ENCODE measurements at regions not wholly inside any gene's neighbourhood (a gene's known extent, or its start where the extent isn't known, plus 50 kb on each side); places are given as distances from the start of the nearest gene placed in this dataset.

GRCh38 chr7:124323597-124323996 is 290.7 kb upstream of the TMEM229A start:
- TF ChIP-seq POLR2A (IDR thresholded peaks at IDR 0.05) (no peak), EP300 (IDR thresholded peaks at IDR 0.05) (no peak), POLR2AphosphoS5 (IDR thresholded peaks at IDR 0.05) (no peak)
- TF ChIP-seq, protein P1, sequence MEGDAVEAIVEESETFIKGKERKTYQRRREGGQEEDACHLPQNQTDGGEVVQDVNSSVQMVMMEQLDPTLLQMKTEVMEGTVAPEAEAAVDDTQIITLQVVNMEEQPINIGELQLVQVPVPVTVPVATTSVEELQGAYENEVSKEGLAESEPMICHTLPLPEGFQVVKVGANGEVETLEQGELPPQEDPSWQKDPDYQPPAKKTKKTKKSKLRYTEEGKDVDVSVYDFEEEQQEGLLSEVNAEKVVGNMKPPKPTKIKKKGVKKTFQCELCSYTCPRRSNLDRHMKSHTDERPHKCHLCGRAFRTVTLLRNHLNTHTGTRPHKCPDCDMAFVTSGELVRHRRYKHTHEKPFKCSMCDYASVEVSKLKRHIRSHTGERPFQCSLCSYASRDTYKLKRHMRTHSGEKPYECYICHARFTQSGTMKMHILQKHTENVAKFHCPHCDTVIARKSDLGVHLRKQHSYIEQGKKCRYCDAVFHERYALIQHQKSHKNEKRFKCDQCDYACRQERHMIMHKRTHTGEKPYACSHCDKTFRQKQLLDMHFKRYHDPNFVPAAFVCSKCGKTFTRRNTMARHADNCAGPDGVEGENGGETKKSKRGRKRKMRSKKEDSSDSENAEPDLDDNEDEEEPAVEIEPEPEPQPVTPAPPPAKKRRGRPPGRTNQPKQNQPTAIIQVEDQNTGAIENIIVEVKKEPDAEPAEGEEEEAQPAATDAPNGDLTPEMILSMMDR (IDR thresholded peaks at IDR 0.05), result no peak
- H3K4me3 ChIP-seq, result no peak overlapping the region
- H3K36me3 ChIP-seq, result no peaks in the 10 kb centered on the region
- no peaks in the 10 kb centered on the region for H3K27me3 ChIP-seq
- ATAC-seq, result no peak
- no peaks in the 10 kb centered on the region for H3K9me3 ChIP-seq
- H3K4me1 ChIP-seq, result no peaks in the 10 kb centered on the region
- 44 to 86% methylated on average over 1 of the region's 1 CpG for WGBS, 2 donors (ENCODE audit: low coverage in 1 of 2)
- H3K27ac ChIP-seq, result no peak overlapping the region

GRCh38 chr7:124322561-124322960 is 289.7 kb upstream of the TMEM229A start:
- 44 to 62% methylated on average over 1 of the region's 1 CpG for WGBS, 2 donors (ENCODE audit: low coverage in 1 of 2)
- Histone ChIP-seq H3K4me3 (no peak overlapping the region), H3K27me3 (no peaks in the 10 kb centered on the region), H3K36me3 (no peaks in the 10 kb centered on the region), H3K27ac (no peak overlapping the region), H3K4me1 (no peaks in the 10 kb centered on the region), H3K9me3 (no peaks in the 10 kb centered on the region)
- no peak for ATAC-seq
- TF ChIP-seq POLR2A (IDR thresholded peaks at IDR 0.05) (no peak), EP300 (IDR thresholded peaks at IDR 0.05) (no peak), POLR2AphosphoS5 (IDR thresholded peaks at IDR 0.05) (no peak)
- TF ChIP-seq, protein P1 (IDR thresholded peaks at IDR 0.05), result no peak

GRCh38 chr7:124318721-124319450 is 286.0 kb upstream of the TMEM229A start:
- Histone ChIP-seq H3K27me3 (no peaks in the 10 kb centered on the region), H3K4me3 (no peak overlapping the region), H3K27ac (no peak overlapping the region), H3K9me3 (no peaks in the 10 kb centered on the region), H3K4me1 (no peaks in the 10 kb centered on the region), H3K36me3 (no peaks in the 10 kb centered on the region)
- 49 to 51% methylated on average over 5 of the region's 5 CpGs for WGBS, 2 donors (ENCODE audit: low coverage in 1 of 2)
- no peak for ATAC-seq
- TF ChIP-seq POLR2AphosphoS5 (IDR thresholded peaks at IDR 0.05), result no peak
- TF ChIP-seq EP300 (IDR thresholded peaks at IDR 0.05), result no peak
- TF ChIP-seq, protein P1 (IDR thresholded peaks at IDR 0.05), result no peak
- no peak for TF ChIP-seq POLR2A (IDR thresholded peaks at IDR 0.05)

DNA sequence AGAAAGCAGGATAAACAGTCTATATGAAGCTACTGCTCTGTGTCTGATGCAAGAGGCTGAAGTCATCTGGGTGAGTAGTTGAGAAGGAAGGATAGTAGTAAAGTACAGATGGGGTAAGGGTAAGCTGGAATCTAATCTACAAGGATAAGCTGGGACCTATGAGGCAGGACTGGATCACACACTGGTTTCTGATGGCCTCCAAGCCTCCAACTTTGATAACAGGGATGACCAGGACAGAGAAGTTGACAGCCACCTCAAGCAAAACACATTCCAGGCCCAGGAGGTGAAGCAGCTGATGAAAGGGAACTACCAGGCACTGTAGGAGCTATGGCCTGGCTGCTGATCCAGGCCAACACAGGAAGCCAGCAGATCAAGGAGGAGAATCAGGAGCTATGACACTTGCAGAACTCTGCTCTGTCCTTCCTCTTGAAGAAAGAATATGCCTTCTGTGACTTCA is 278.1 kb upstream of the TMEM229A start:
- no peak for ATAC-seq
- Histone ChIP-seq H3K4me1 (no peaks in the 10 kb centered on the region), H3K27ac (no peak overlapping the region), H3K9me3 (no peaks in the 10 kb centered on the region), H3K4me3 (no peak overlapping the region), H3K27me3 (no peaks in the 10 kb centered on the region), H3K36me3 (no peaks in the 10 kb centered on the region)
- TF ChIP-seq, protein P1 (IDR thresholded peaks at IDR 0.05), result no peak
- TF ChIP-seq POLR2A (IDR thresholded peaks at IDR 0.05) (no peak), POLR2AphosphoS5 (IDR thresholded peaks at IDR 0.05) (no peak), EP300 (IDR thresholded peaks at IDR 0.05) (no peak)

DNA sequence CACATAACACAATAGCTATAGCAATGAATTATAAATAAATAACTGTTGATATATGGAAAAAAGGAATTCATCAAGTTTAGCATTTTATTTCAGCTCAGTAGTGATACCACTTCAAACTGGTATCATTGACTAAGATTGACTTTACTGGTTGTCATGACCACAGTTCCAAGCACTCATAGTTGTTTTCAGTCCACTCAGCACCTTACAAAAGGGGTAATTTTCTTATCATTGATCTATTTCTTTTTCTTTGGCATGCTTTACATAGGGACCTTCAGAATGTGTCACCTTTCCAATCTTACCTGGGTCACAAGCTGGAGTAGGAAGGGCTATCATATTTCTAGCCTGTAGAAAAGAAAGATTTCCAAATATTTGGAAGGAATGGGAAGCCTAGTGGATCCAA is 275.5 kb upstream of the TMEM229A start:
- no peak for ATAC-seq
- Histone ChIP-seq H3K36me3 (no peaks in the 10 kb centered on the region), H3K27me3 (no peaks in the 10 kb centered on the region), H3K9me3 (no peaks in the 10 kb centered on the region), H3K4me3 (no peak overlapping the region), H3K27ac (no peak overlapping the region), H3K4me1 (no peaks in the 10 kb centered on the region)
- TF ChIP-seq EP300 (IDR thresholded peaks at IDR 0.05) (no peak), POLR2A (IDR thresholded peaks at IDR 0.05) (no peak), POLR2AphosphoS5 (IDR thresholded peaks at IDR 0.05) (no peak)
- TF ChIP-seq, protein P1 (IDR thresholded peaks at IDR 0.05), result no peak
